HG03025 (cell line): ENCODE measurements at regions not wholly inside any gene's neighbourhood (a gene's known extent, or its start where the extent isn't known, plus 50 kb on each side); places are given as distances from the start of the nearest gene placed in this dataset.

Source experiments
- ATAC-seq: cut with Tn5 transposase; IDR thresholded peaks from one replicate; pipeline ENCODE4 v1.9.1; 2021; ENCODE audit warnings: mild to moderate bottlenecking, moderate library complexity; ENCODE audit not compliant: unreplicated experiment, low FRiP score

DNA sequence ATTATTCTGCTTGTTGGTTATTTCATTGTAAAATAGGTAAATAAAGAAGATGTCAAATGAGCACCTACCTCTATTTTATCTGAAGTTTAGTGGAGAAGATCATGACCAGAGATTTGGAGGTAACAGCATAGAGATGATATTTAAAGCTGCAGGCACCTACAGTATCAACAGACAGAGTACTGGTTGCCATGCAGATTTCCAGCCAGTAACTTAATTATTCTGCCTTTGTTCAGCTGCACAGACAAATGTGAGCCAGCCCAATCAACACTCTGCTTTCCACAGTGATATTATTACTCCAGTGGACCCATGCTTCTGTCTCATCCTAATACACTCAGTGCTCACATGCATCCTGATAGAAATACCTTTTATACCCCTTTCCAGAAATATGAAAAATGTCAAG, 348.5 kb upstream of the RGS6 start:
- ATAC-seq: no peak

DNA sequence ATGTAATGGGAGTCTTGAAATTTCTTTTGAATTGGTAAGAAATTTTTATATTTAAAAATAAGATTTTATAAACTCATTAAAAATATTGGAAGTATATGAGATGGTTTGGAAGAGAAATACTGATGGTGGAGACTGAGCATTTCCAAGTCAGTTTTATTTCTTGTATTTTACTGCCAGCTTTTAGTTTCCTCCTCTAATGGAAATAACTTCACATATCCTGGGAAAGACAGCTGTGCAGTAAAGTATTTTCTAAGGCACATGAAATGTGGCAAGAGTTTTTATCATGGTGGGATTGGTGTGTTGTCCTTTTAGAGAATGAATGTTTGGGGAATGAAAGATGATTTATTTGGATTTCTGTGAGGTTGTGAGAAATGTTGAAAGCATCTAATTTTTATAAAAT, 346.9 kb upstream of the RGS6 start:
- no peak for ATAC-seq

DNA sequence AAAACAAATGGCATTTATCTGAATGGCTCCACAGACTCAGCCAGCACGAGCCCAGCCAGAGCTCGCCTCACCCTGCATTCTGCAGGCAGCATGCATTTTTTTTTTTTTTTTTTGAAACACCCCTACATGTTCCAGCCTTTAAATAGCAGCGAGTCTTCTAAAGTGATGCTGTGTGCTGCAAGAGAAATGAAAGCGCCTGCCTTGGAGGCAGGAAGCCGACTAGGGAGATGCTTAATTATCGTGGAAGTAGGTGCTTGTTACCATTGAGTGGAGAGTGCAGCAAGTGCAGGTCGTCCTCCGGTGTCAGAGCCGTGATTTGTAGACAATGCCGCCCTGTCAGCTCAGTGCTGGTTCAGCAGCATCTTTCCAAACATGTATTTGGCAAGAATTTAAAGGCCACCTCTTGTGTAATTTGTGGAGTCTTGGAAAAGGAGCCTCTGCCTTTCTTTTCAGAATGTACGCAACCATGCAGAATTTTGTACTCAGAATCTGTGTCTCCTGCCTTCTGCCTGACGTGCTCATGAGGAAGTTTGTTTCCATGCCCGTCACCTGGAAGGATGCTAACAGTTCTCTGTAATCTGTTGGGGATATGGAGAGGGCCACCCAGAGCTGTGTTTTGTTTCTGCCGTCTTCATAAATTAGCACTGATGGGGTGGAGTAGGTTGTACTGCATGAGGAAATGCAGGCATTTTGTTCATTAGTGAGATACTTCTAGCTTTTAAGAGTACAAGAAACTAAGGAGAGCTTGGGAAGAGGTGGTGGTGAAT, 345.9 kb upstream of the RGS6 start:
- no peak for ATAC-seq

DNA sequence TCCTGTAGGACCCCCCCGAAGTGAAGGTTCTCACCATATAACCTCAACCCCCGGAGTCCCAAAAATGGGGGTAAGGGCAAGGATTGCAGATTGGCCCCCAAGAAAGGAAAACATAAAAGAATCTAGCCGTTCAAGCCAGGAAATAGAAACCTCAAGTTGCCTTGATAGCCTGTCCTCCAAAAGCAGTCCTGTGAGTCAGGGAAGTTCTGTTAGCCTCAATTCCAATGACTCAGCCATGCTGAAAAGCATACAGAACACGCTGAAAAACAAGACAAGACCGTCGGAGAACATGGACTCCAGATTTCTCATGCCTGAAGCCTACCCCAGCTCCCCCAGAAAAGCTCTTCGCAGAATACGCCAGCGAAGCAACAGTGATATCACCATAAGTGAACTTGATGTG, 344.2 kb upstream of the RGS6 start:
- ATAC-seq: no peak

DNA sequence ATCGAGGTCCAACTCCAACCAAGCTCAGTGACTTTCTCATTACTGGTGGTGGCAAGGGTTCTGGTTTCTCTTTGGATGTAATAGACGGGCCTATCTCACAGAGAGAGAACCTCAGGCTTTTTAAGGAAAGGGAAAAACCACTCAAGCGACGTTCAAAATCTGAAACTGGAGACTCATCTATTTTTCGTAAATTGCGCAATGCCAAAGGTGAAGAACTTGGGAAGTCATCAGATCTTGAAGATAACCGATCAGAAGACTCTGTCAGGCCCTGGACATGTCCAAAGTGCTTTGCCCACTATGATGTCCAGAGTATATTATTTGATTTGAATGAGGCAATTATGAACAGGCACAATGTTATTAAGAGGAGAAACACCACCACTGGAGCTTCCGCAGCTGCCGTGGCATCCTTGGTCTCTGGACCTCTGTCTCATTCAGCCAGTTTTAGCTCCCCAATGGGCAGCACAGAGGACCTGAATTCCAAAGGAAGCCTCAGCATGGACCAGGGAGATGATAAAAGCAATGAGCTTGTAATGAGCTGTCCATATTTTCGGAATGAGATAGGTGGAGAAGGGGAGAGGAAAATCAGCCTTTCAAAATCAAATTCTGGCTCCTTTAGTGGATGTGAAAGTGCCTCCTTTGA, 343.5 kb upstream of the RGS6 start:
- ATAC-seq: no peak

DNA sequence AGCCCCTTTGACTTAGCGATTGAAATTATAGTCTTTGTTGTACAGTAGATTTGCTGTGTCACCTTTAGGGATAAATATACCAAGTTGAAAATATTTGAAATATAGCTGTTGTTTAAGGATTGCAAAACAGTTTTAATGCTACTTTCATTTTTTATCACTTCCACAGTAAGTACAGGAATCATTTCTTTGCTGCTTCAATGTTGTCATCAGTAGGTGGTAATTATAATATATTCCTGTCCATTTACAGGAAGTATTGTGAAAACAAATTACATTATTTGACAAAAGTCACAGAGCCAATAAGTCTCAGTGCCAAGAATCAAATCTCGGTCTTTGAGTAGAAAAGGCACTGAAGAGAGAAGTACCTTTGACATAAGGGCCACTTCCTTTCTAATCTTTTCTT, 342.6 kb upstream of the RGS6 start:
- ATAC-seq: no peak

- ATAC-seq: no peak
These were observed 342.1 kb upstream of the RGS6 start for GRCh38 chr14:71590131-71590530.

DNA sequence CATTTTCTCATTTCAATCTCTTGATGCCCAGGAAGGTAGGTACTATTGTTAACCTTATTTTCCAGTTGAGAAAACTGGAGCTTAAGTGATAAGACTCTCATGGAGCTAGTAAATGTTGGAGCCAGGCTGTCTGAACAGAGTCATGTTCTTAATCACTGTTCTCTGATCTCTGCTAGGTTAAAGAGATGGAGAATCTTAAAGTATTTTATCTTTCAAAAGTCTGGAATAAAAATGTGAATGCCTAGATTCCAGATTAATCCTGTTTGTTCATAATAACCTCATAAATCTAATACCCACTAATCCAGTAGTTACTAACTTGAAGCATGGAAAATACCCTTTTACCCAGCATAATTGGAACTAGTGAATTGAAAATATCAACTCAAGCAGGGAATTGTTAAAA, 341.0 kb upstream of the RGS6 start:
- ATAC-seq: no peak

DNA sequence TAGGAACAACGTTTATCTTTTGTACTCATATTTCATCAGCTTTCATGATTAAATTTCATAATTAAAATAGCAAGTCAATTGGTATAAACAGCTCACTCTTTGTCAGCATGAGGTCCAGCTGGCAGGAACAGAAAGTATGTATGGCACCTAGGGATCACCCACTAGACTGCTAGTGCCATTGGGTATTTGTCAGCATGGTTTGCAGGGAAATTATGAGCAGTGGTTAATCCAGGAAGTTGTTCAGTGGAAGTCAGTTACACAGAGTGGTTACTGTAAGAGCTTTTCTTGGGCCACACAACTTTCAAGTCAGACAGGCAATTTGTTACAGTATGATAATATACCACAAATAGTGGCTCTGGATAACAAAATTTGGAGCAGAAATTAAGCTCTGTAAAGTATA, 340.3 kb upstream of the RGS6 start:
- ATAC-seq: no peak

DNA sequence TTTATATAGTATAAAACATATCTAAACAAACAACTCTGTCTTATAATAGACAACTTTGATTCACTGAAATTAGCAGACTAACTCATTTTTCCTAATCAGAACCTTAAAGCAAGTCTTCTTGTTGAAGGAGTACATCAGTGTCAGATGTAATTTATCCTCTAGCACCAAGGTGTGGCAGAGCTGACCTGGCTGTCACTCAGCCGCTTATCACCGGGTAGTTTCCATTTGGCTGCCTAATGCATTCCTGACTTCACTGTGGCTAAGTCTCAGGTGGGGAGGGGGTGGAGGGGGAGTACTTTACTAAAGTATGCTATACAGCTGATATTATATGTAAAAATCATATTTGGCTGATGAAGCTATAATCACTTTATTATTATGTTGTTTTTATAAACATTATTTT, 339.9 kb upstream of the RGS6 start:
- no peak for ATAC-seq

GRCh38 chr14:71593966-71594365, 338.3 kb upstream of the RGS6 start:
- ATAC-seq: no peak

DNA sequence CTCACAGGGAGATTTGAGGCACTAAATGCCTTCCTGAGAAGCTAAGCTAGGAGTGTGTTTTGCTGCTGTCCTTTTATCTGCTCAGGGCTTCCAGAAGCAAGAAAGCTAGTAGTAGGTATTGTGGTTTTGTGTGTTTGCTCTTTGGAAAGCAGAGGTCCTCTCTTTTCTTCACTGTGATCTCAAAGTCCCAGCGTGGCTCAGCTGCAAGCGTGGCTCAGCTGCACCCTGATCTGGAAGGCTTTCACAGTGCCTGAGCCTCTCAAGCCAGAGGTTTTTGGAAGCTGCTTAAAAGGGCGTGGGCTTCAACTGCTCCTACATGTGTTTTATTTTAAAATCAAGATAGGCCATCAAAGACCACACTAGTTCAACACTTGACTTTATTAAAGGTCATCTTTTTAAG, 337.4 kb upstream of the RGS6 start:
- no peak for ATAC-seq

DNA sequence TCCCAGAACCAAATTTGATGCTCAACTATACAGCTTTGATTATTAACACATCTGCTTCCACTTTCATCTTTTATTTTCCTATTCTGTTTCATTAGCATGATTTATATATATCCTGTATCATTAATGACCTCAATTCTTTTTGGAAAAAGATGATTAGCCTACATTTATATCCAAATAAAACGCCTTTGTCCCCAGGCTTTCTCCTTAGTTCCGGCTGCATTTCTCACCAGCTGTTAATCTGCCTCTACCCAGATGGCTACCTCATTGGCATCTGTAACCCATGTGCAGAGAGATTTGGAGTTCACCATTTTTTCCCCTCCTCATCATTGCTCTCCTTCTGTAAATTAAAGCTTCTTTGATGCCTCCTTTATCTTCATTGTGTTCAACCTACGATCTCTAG, 336.8 kb upstream of the RGS6 start:
- no peak for ATAC-seq

DNA sequence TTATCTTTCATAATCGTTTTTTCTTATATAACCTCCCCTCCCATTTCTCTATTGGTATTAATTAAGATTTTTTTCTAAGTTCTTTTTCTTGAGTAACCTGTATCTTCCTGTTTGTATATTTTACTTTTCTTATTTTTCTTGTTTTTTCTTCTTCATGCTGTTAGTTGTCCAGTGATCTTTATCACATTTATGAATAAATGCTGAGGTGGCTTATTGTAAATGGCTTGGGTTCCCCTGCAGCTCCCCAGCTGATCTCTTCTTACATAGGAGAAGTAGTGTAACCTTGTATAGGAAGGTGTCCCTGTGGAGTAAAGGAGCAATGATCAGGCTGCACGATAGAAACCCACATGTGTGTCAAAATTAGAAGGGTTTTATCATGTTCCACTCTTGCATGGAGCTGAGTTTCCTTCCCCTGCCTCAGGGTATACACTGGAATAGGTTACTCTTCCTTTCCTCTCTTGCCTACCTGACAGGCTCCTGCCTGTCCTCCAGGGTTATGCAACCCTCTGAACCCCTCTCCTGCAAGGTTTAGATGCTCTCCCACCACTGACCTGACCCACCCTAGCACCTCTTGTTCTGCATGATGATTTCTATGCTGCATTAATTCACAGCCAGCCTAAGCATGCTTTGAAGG, 334.8 kb upstream of the RGS6 start:
- ATAC-seq: no peak

- ATAC-seq: peak; percentile 53
These were observed 334.1 kb upstream of the RGS6 start for GRCh38 chr14:71597955-71598660.

DNA sequence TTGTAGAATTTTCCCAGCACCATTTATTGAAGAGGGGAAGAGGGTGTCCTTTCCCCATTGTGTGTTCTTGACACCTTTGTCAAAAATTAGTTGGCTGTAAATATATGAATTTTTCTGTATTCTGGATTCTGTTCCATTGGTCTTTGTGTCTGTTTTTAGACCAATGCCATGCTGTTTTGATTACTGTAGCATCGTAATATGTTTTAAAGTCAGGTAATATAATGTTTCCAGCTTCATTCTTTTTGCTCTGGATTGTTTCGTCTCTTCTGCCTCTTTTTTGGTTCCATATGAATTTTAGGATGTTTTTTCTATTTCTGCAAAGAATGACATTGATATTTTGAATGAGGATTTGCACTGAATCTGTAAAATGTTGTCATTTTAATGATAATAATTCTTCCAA, 331.9 kb upstream of the RGS6 start:
- no peak for ATAC-seq

GRCh38 chr14:71602524-71602923, 329.7 kb upstream of the RGS6 start:
- no peak for ATAC-seq

- no peak for ATAC-seq
These were observed 328.0 kb upstream of the RGS6 start for GRCh38 chr14:71604231-71604630.

DNA sequence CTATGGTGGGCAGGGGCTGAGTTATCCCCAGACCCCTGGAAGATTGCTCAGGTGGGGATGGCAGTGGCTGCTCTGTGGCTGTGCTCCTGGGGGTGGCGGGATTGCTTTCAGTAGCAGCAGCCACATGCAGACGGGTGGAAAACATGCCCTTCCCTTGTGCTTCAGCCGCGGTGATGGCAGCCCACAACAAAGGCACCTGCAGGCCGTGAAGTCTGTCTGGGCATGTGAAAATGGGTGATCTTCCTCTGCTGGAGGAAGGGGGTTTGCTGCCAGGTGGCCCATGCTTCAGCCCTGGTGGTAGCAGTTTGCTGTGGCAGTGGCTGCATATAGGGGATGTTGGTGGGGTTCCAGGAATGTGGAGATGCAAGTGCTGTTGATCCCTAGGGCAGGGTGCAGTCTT, 326.2 kb upstream of the RGS6 start:
- ATAC-seq: no peak

DNA sequence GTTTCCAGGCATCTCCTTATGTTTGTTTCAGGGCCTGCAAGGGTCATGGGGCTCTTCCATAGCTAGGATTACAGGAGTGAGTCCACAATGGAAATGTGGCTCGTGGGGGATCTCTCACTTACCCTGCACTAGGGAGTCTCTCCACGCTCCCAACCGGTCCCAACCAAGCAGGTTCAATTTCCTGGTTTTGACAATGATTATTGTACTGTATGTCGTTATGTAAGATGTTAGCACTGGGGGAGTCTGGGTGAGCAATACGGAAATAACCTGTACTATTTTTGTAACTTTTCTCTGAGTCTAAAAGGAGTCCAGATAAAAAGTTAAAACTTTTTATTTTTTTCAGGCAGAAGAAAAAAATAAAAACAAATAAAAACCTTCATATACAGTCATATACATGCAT, 325.7 kb upstream of the RGS6 start:
- ATAC-seq: no peak

DNA sequence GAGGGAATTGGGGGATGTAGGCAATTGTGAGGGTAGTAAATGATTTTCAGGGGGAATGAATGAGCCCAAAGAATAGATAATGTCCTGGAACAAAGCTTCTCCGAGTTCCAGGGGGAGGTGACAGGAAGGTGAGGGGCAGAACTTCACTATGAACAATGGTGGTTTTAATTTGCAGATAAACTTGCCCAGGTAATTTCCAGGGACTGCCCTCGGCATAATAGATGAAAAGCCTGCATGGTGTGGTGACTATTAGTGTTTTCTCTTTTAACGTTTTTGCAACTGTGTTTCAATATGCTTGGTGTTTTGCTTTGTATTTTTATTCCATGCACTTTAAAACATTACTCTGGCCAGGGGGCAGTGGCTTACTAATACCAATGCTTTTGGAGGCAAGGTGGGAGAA, 325.2 kb upstream of the RGS6 start:
- no peak for ATAC-seq
